Smooth muscle cell (in vitro differentiated cells): ENCODE measurements at regions not wholly inside any gene's neighbourhood (a gene's known extent, or its start where the extent isn't known, plus 50 kb on each side); places are given as distances from the start of the nearest gene placed in this dataset.

Experiments used
- DNase-seq: peaks from one replicate; lab custom pipeline; 2025; ENCODE audit not compliant: unreplicated experiment; lab: John Stamatoyannopoulos, UW
- H2AFZ ChIP-seq: fragments of 200-600 bp; sonication (generic); 2 replicates; pipeline ENCODE4 v1.6.0; 2016; ENCODE audit warnings: antibody characterized with exemption, low read depth, mild to moderate bottlenecking
- H3F3A ChIP-seq: fragments of 200-600 bp; sonication (generic); 2 replicates; pipeline ENCODE4 v1.6.0; 2017; ENCODE audit warnings: antibody characterized with exemption, low read depth
- H3K27ac ChIP-seq: fragments of 200-600 bp; sonication (generic); 2 replicates; pipeline ENCODE4 v1.5.1; 2016; ENCODE audit warnings: low read depth, mild to moderate bottlenecking
- H3K27me3 ChIP-seq: fragments of 200-600 bp; sonication (generic); 2 replicates; pipeline ENCODE4 v1.6.1; 2016; ENCODE audit warnings: low read depth, mild to moderate bottlenecking
- H3K36me3 ChIP-seq: fragments of 200-600 bp; sonication (generic); 2 replicates; pipeline ENCODE4 v1.5.1; 2016; ENCODE audit warnings: low read depth
- H3K4me1 ChIP-seq: fragments of 200-600 bp; sonication (generic); 2 replicates; pipeline ENCODE4 v1.5.1; 2016; ENCODE audit warnings: low read depth
- H3K4me2 ChIP-seq: fragments of 200-600 bp; sonication (generic); 2 replicates; pipeline ENCODE4 v1.6.0; 2016; ENCODE audit warnings: mild to moderate bottlenecking
- H3K4me3 ChIP-seq: fragments of 200-600 bp; sonication (generic); 2 replicates; pipeline ENCODE4 v1.5.1; 2016; ENCODE audit warnings: mild to moderate bottlenecking
- H3K79me2 ChIP-seq: fragments of 200-600 bp; sonication (generic); 2 replicates; pipeline ENCODE4 v1.6.0; 2016; ENCODE audit warnings: low read depth, mild to moderate bottlenecking
- H3K9ac ChIP-seq: fragments of 200-600 bp; sonication (generic); 2 replicates; pipeline ENCODE4 v1.6.0; 2016; ENCODE audit warnings: low read depth
- H3K9me3 ChIP-seq: fragments of 200-600 bp; sonication (generic); replicated peaks from 2 replicates; pipeline ENCODE4 v1.5.1; 2016; ENCODE audit warnings: low read depth
- H4K20me1 ChIP-seq: fragments of 200-600 bp; sonication (generic); 2 replicates; pipeline ENCODE4 v1.6.0; 2016; ENCODE audit warnings: low read depth
- CTCF ChIP-seq: fragments of 200-600 bp; sonication (generic); IDR thresholded peaks from 2 replicates; pipeline ENCODE4 v1.5.1; 2017; ENCODE audit warnings: borderline replicate concordance, mild to moderate bottlenecking, antibody characterized with exemption; ENCODE audit not compliant: insufficient read depth, poor library complexity, severe bottlenecking
- WGBS: methylation state at CpG from one replicate; pipeline ENCODE4 v1.1.7; 2016; ENCODE audit warnings: low lambda C conversion rate; 5-methylcytosine and 5-hydroxymethylcytosine counted together

DNA sequence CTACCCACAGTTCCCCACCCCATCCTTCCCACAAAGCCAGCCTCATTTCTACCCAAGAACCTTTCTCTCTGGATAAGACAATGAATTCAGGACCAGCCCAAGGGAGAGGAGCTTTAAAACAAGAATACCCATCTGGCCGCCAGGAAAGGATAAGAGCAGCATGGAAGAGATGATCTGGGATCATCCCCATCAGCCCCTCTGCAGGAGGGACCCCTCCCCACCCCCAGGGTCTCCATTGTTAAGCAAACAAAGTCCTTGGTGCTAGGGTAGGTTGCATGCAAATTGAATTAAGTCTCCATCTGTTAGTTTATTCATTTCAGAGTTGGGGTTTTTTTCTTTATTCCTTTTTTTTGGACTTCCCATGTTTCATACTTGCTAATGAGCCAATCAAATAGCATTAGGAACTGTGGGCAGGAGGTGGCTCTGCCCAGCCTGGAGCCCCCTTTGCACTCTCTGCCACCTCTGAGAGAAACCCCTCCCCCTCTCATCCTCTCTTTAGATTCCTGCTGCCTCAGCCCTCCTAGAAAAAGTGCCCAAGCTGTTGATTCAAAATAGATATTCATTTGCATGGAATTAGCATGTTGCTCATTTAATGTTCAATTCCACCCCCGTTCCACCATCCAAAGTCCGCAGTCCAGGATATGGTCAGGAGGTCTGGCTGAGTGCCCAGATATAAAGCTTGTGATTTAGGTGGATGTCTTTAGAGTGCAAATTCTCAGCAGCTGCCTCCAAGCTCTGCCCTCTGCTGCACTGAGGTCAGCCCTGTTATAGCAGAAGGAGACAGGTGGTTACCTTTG lies 138.5 kb upstream of the NCAM1 start:
- DNase-seq = no peak
- WGBS = 34% methylated on average over 3 of the region's 3 CpGs
- no peaks in the 10 kb centered on the region for H3F3A ChIP-seq
- no peaks in the 10 kb centered on the region for H4K20me1 ChIP-seq
- no peaks in the 10 kb centered on the region for H3K36me3 ChIP-seq
- no peaks in the 10 kb centered on the region for H3K27me3 ChIP-seq
- H3K4me3 ChIP-seq = no peak overlapping the region
- H3K27ac ChIP-seq = no peak overlapping the region
- H3K79me2 ChIP-seq = no peaks in the 10 kb centered on the region
- H2AFZ ChIP-seq = no peak overlapping the region
- TF ChIP-seq CTCF = no peak
- H3K9ac ChIP-seq = no peak overlapping the region
- H3K4me1 ChIP-seq = peaks cover 4% of the 10 kb centered on the region
- H3K4me2 ChIP-seq = no peak overlapping the region
- no peaks in the 10 kb centered on the region for H3K9me3 ChIP-seq

GRCh38 chr11:112826026-112826425 lies 135.2 kb upstream of the NCAM1 start:
- H3K36me3 ChIP-seq = no peaks in the 10 kb centered on the region
- H3K4me3 ChIP-seq = no peak overlapping the region
- TF ChIP-seq CTCF = no peak
- H3K27ac ChIP-seq = no peak overlapping the region
- H3K4me1 ChIP-seq = peaks cover 4% of the 10 kb centered on the region
- H2AFZ ChIP-seq = no peak overlapping the region
- no peaks in the 10 kb centered on the region for H3K27me3 ChIP-seq
- H3K79me2 ChIP-seq = no peaks in the 10 kb centered on the region
- 59% methylated on average over 3 of the region's 3 CpGs for WGBS
- no peaks in the 10 kb centered on the region for H4K20me1 ChIP-seq
- H3K9ac ChIP-seq = no peak overlapping the region
- no peak for DNase-seq
- no peak overlapping the region for H3K4me2 ChIP-seq
- H3F3A ChIP-seq = no peaks in the 10 kb centered on the region
- H3K9me3 ChIP-seq = no peaks in the 10 kb centered on the region

- Histone ChIP-seq H3F3A (no peaks in the 10 kb centered on the region), H3K9me3 (no peaks in the 10 kb centered on the region), H3K4me3 (no peak overlapping the region), H3K27me3 (no peaks in the 10 kb centered on the region), H3K4me1 (peaks cover 4% of the 10 kb centered on the region), H3K79me2 (no peaks in the 10 kb centered on the region), H4K20me1 (no peaks in the 10 kb centered on the region), H3K36me3 (no peaks in the 10 kb centered on the region), H3K27ac (no peak overlapping the region), H2AFZ (no peak overlapping the region), H3K9ac (no peak overlapping the region), H3K4me2 (no peak overlapping the region)
- DNase-seq = no peak
- TF ChIP-seq CTCF = no peak
- WGBS = 92% methylated on average over 1 of the region's 1 CpG
Measured at GRCh38 chr11:112826788-112827187, 134.4 kb upstream of the NCAM1 start.

- no peak for TF ChIP-seq CTCF
- H3K9me3 ChIP-seq = no peaks in the 10 kb centered on the region
- no peaks in the 10 kb centered on the region for H4K20me1 ChIP-seq
- no peak for DNase-seq
- H3K36me3 ChIP-seq = no peaks in the 10 kb centered on the region
- H3K4me2 ChIP-seq = no peak overlapping the region
- H3K9ac ChIP-seq = no peak overlapping the region
- no peaks in the 10 kb centered on the region for H3K4me1 ChIP-seq
- no peaks in the 10 kb centered on the region for H3K79me2 ChIP-seq
- no peak overlapping the region for H3K4me3 ChIP-seq
- H3K27me3 ChIP-seq = no peaks in the 10 kb centered on the region
- 88% methylated on average over 4 of the region's 4 CpGs for WGBS
- no peaks in the 10 kb centered on the region for H3F3A ChIP-seq
- no peak overlapping the region for H3K27ac ChIP-seq
- H2AFZ ChIP-seq = no peak overlapping the region
Measured at GRCh38 chr11:112828421-112828820, 132.8 kb upstream of the NCAM1 start.
